PC-3 (cell line): ENCODE measurements at regions not wholly inside any gene's neighbourhood (a gene's known extent, or its start where the extent isn't known, plus 50 kb on each side); places are given as distances from the start of the nearest gene placed in this dataset.

Source experiments
- ATAC-seq: fragments of 200-7000 bp; cut with Tn5 transposase; 2 replicates; pipeline ENCODE4 v1.9.1; 2020; ENCODE audit warnings: mild to moderate bottlenecking, moderate library complexity
- BruUV-seq: library from RNA; stranded (reverse); fragments of 400-500 nt; replicated peaks from 2 replicates; lab custom pipeline; 2021; lab: Mats Ljungman, UMichigan
- CTCF ChIA-PET: fragments of 300-600 bp; sonication (Branson Sonifier 250); formaldehyde crosslinking; loops from one replicate; lab custom pipeline; 2022; ENCODE audit warnings: antibody characterized with exemption; lab: Charles Lee
- POLR2A ChIA-PET: fragments of 300-600 bp; sonication (Branson Sonifier 250); formaldehyde crosslinking; loops from one replicate; lab custom pipeline; 2022; ENCODE audit warnings: antibody characterized with exemption; ENCODE audit not compliant: unreplicated experiment; lab: Charles Lee
- DNase-seq: peaks from one replicate; pipeline ENCODE4 v3.0.0-alpha.2; 2015
- H2AFZ ChIP-seq: fragments of 300-600 bp; sonication (generic); 2 replicates; pipeline ENCODE4 v1.6.0; 2016; ENCODE audit warnings: antibody characterized with exemption, low read length
- H3F3A ChIP-seq: fragments of 300-600 bp; sonication (generic); one replicate; pipeline ENCODE4 v1.6.0; 2017; ENCODE audit warnings: antibody characterized with exemption, low read length, control low read depth, mild to moderate bottlenecking; ENCODE audit not compliant: unreplicated experiment
- H3K27ac ChIP-seq: fragments of 300-600 bp; sonication (generic); 2 replicates; pipeline ENCODE4 v1.5.1; 2016; ENCODE audit warnings: mild to moderate bottlenecking, low read length
- H3K27me3 ChIP-seq: fragments of 300-600 bp; sonication (generic); 2 replicates; pipeline ENCODE4 v1.6.1; 2016; ENCODE audit warnings: low read length, mixed read lengths
- H3K36me3 ChIP-seq: fragments of 300-600 bp; sonication (generic); 2 replicates; pipeline ENCODE4 v1.6.1; 2016; ENCODE audit warnings: low read depth, mixed run types, low read length, mixed read lengths
- H3K4me1 ChIP-seq: fragments of 300-600 bp; sonication (generic); 2 replicates; pipeline ENCODE4 v1.5.1; 2016; ENCODE audit warnings: low read length; ENCODE audit not compliant: insufficient read depth
- H3K4me2 ChIP-seq: fragments of 300-600 bp; sonication (generic); 2 replicates; pipeline ENCODE4 v1.6.0; 2016; ENCODE audit warnings: low read length
- H3K4me3 ChIP-seq: fragments of 300-600 bp; sonication (generic); 2 replicates; pipeline ENCODE4 v1.5.1; 2016; ENCODE audit warnings: mild to moderate bottlenecking, low read length, mixed read lengths
- H3K79me2 ChIP-seq: fragments of 300-600 bp; sonication (generic); 2 replicates; pipeline ENCODE4 v1.6.1; 2017; ENCODE audit warnings: low read length, mixed read lengths
- H3K9ac ChIP-seq: fragments of 300-600 bp; sonication (generic); 2 replicates; pipeline ENCODE4 v1.6.0; 2016; ENCODE audit warnings: mild to moderate bottlenecking, low read length
- H3K9me2 ChIP-seq: fragments of 300-600 bp; sonication (generic); replicated peaks from 2 replicates; pipeline ENCODE4 v1.6.1; 2016; ENCODE audit warnings: mixed run types, low read length, mixed read lengths
- H3K9me3 ChIP-seq: fragments of 300-600 bp; sonication (generic); 2 replicates; pipeline ENCODE4 v1.6.1; 2016; ENCODE audit warnings: low read length, mixed read lengths
- H4K20me1 ChIP-seq: fragments of 300-600 bp; sonication (generic); 2 replicates; pipeline ENCODE4 v1.6.1; 2016; ENCODE audit warnings: low read length, mixed read lengths
- CTCF ChIP-seq: fragments of 300-600 bp; sonication (generic); conservative IDR thresholded peaks from 2 replicates; pipeline ENCODE4 v1.5.1; 2017; ENCODE audit warnings: antibody characterized with exemption, low read depth, mild to moderate bottlenecking, low read length
- EZH2 ChIP-seq: fragments of 300-600 bp; sonication (generic); IDR thresholded peaks from one replicate; pipeline ENCODE4 v1.6.1; 2017; ENCODE audit warnings: antibody characterized with exemption, mild to moderate bottlenecking, low read length; ENCODE audit not compliant: unreplicated experiment
- EZH2phosphoT487 ChIP-seq: fragments of 300-600 bp; sonication (generic); IDR thresholded peaks from 2 replicates; pipeline ENCODE4 v1.6.1; 2018; ENCODE audit warnings: mild to moderate bottlenecking, antibody characterized with exemption, low read length, borderline replicate concordance
- intact Hi-C: fragments of 100-400 bp; cut with micrococcal nuclease; formaldehyde crosslinking; loops from 2 replicates; pipeline ENCODE4 v1.9.0; 2023

DNA sequence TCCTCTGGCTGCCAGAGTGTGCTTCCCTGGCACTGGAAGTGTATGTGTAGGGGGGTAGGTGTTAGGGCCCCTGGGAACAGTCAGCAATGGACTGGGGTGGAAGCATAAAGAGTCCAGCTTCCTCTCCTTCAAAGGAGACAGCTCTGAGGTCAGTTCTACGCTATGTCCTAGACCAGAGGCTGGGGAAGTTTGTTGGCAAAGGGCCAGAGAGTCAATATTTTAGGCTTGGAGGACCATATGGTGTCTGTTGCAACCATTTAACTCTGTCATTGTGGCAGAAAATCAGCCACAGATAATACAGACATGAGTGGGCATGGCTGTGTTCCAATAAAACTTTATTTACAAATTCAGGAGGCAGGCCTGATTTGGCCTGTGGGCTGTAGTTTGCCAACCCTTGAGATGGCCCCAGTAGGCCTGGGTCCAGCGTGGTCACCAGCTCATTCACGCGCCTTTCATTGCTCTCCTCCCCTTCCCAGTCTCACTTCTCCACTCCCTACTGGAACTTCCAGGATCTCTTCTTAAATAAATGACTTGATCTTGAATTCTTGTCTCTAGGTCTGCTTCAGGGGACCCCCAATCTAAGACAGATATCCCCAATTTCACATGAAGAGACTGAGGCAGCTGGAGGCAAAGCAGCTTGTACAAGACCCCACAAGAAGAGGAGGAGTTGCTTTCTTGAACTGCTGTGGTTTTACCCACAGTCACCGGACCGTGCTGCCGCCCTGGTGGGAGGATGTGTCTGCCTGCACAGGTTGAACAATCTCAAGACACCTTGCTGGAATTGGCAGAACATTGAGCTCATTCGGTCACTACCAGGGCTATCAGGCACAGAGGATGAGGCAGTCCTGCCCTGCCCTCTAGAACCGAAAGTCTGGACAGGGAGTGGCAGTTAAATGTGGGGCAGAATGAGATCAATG is 162.4 kb upstream of the POU3F1 start:
- Histone ChIP-seq H3K36me3 (no peaks in the 10 kb centered on the region), H3K9me2 (no peaks in the 10 kb centered on the region), H3K4me3 (no peak overlapping the region), H2AFZ (no peak overlapping the region), H3K4me2 (no peak overlapping the region), H4K20me1 (no peaks in the 10 kb centered on the region), H3K79me2 (no peaks in the 10 kb centered on the region), H3K4me1 (no peaks in the 10 kb centered on the region), H3K9me3 (no peaks in the 10 kb centered on the region), H3K27ac (no peak overlapping the region), H3F3A (no peaks in the 10 kb centered on the region), H3K27me3 (peaks cover 30% of the 10 kb centered on the region), H3K9ac (no peak overlapping the region)
- no peak for TF ChIP-seq EZH2phosphoT487
- TF ChIP-seq EZH2: no peak
- no peak for TF ChIP-seq CTCF
- CTCF ChIA-PET: no interaction called here
- POLR2A ChIA-PET: no interaction called here
- intact Hi-C loops: no loop called here
- ATAC-seq (no peak), DNase-seq (no peak)
- no TSS peak for BruUV-seq

DNA sequence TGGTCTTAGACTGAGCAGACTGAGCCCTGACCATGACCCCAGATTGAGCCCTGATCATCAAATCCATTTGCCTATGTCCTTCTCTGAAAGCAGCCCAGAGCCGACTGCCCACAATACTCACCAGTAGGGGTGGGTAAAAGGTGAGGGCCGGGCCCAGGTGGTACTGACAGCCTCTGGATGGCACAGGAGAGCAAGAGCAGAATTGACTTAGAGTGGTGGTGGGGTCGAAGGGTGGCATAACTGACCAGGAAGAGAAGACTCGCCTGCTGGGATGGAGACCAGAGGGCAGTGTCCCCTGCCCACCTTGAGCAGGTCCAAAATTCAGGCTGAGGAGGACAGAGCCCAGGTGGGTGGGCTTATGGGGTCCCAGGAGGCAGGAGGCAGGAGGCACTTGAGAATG is 161.3 kb upstream of the POU3F1 start:
- ChIA-PET POLR2A (no interaction called here), CTCF (no interaction called here)
- H3K4me1 ChIP-seq: no peaks in the 10 kb centered on the region
- no peaks in the 10 kb centered on the region for H4K20me1 ChIP-seq
- H3K36me3 ChIP-seq: no peaks in the 10 kb centered on the region
- H3K79me2 ChIP-seq: no peaks in the 10 kb centered on the region
- no TSS peak for BruUV-seq
- H3K4me2 ChIP-seq: no peak overlapping the region
- H3K27ac ChIP-seq: no peak overlapping the region
- H3K4me3 ChIP-seq: no peak overlapping the region
- H2AFZ ChIP-seq: no peak overlapping the region
- no peak for DNase-seq
- no peak for ATAC-seq
- H3K9ac ChIP-seq: no peak overlapping the region
- TF ChIP-seq EZH2 (no peak), CTCF (no peak), EZH2phosphoT487 (no peak)
- no peaks in the 10 kb centered on the region for H3K9me3 ChIP-seq
- intact Hi-C loops: no loop called here
- no peaks in the 10 kb centered on the region for H3F3A ChIP-seq
- no peaks in the 10 kb centered on the region for H3K9me2 ChIP-seq
- H3K27me3 ChIP-seq: peaks cover 20% of the 10 kb centered on the region

- Histone ChIP-seq H3K4me2 (no peak overlapping the region), H3K9ac (no peak overlapping the region), H3K9me2 (no peaks in the 10 kb centered on the region), H4K20me1 (no peaks in the 10 kb centered on the region), H3K27ac (no peak overlapping the region), H3K9me3 (no peaks in the 10 kb centered on the region), H3K27me3 (peaks cover 13% of the 10 kb centered on the region), H3F3A (no peaks in the 10 kb centered on the region), H3K36me3 (no peaks in the 10 kb centered on the region), H3K4me1 (no peaks in the 10 kb centered on the region), H3K79me2 (no peaks in the 10 kb centered on the region), H2AFZ (no peak overlapping the region), H3K4me3 (no peak overlapping the region)
- no peak for DNase-seq
- POLR2A ChIA-PET: no interaction called here
- CTCF ChIA-PET: no interaction called here
- TF ChIP-seq CTCF: no peak
- TF ChIP-seq EZH2phosphoT487: no peak
- no peak for TF ChIP-seq EZH2
- BruUV-seq: no TSS peak
- ATAC-seq: no peak
- intact Hi-C loops: no loop called here
Observed at GRCh38 chr1:38207275-38207674, 160.7 kb upstream of the POU3F1 start.
